K562 (cell line): ENCODE measurements at regions not wholly inside any gene's neighbourhood (a gene's known extent, or its start where the extent isn't known, plus 50 kb on each side); places are given as distances from the start of the nearest gene placed in this dataset.

Experiments used
- CEBPZ ChIP-seq: fragments of 150-350 bp; IDR thresholded peaks from 2 replicates; pipeline ENCODE4 v1.6.1; 2014; ENCODE audit warnings: low read depth, mild to moderate bottlenecking, low read length, borderline replicate concordance
- CHD7 ChIP-seq: fragments of 200-600 bp; sonication (generic); IDR thresholded peaks from one replicate; pipeline ENCODE4 v1.6.1; 2012; ENCODE audit warnings: mild to moderate bottlenecking, low read depth, low read length, inconsistent platforms
- CTCF ChIP-seq, 3 experiments: IDR thresholded peaks in 2 of 3; conservative IDR thresholded peaks in 1 of 3; 2 replicates each; pipeline ENCODE4 v1.5.1; 2011 to 2012; ENCODE audit warnings: low read length in 3 of 3, mild to moderate bottlenecking in 3 of 3, control low read depth in 2 of 3, improper control_type of control experiment in 1 of 3, inconsistent platforms in 1 of 3, low read depth in 1 of 3, mixed read lengths in 1 of 3, moderate library complexity in 1 of 3; ENCODE audit not compliant: insufficient read depth in 2 of 3
- FOS ChIP-seq: IDR thresholded peaks from 3 replicates; pipeline ENCODE4 v1.6.1; 2011; ENCODE audit not compliant: insufficient read length; ENCODE audit errors: extremely low read depth
- FOXK2 ChIP-seq, 2 experiments: fragments of 450-650 bp; IDR thresholded peaks in 1 of 2; conservative IDR thresholded peaks in 1 of 2; 2 replicates each; pipeline ENCODE4 v1.6.1; 2016; ENCODE audit warnings: low read depth in 2 of 2, mild to moderate bottlenecking in 1 of 2
- GTF2F1 ChIP-seq: IDR thresholded peaks from 2 replicates; pipeline ENCODE4 v1.6.1; 2011; ENCODE audit warnings: low read depth, low read length, improper control_type of control experiment
- JUN ChIP-seq, 2 experiments: sonication (generic) in 1 of 2; formaldehyde crosslinking in 1 of 2; IDR thresholded peaks; 2 replicates each; pipeline versions ENCODE4 v1.6.1 to v1.8.0; 2012 to 2022; ENCODE audit warnings: borderline replicate concordance in 2 of 2, mild to moderate bottlenecking in 2 of 2, improper control_type of control experiment in 1 of 2, low read depth in 1 of 2, low read length in 1 of 2, missing genetic modification reagents in 1 of 2
- KAT7 ChIP-seq: sonication (generic); formaldehyde crosslinking; IDR thresholded peaks from 2 replicates; pipeline ENCODE4 v1.8.0; 2022; ENCODE audit warnings: missing genetic modification reagents, mild to moderate bottlenecking, borderline replicate concordance
- POLR2A ChIP-seq: fragments of 450-650 bp; conservative IDR thresholded peaks from 2 replicates; pipeline ENCODE4 v1.6.1; 2016
- SP1 ChIP-seq: sonication (generic); formaldehyde crosslinking; IDR thresholded peaks from 2 replicates; pipeline ENCODE4 v1.8.1; 2022; ENCODE audit warnings: mild to moderate bottlenecking, missing genetic modification reagents
- TCF3 ChIP-seq: sonication (generic); formaldehyde crosslinking; IDR thresholded peaks from 2 replicates; pipeline ENCODE4 v1.4.0; 2020; ENCODE audit warnings: mild to moderate bottlenecking, missing genetic modification reagents
- ZNF274 ChIP-seq: IDR thresholded peaks from 2 replicates; pipeline ENCODE4 v1.6.1; 2011; ENCODE audit warnings: low read depth, mild to moderate bottlenecking, low read length, moderate library complexity, borderline replicate concordance

GRCh38 chr2:120958623-120959366 is 223.1 kb downstream of the GLI2 start:
- TF ChIP-seq SP1 (CRISPR knock-in tag) (no peak), TCF3 (CRISPR knock-in tag) (no peak), ZNF274 (no peak), CHD7 (no peak), KAT7 (no peak), FOXK2 (conservative IDR thresholded peaks at IDR 0.05 in 1 of 2, IDR thresholded peaks at IDR 0.05 in 1 of 2; ENCODE audit: low read depth in 2 of 2) (no peak), FOS (no peak), GTF2F1 (no peak), POLR2A (no peak), CEBPZ (no peak), CTCF (IDR thresholded peaks at IDR 0.05 in 2 of 3, conservative IDR thresholded peaks at IDR 0.05 in 1 of 3; ENCODE audit: insufficient read depth in 2 of 3, low read depth in 1 of 3, low read length in 3 of 3) (peak; percentile 52 to 64 (median 64)), JUN (IDR thresholded peaks at IDR 0.05; ENCODE audit: borderline replicate concordance, low read depth, low read length) (no peak), JUN (CRISPR knock-in tag; IDR thresholded peaks at IDR 0.05; ENCODE audit: borderline replicate concordance) (no peak)
